HK-2 (cell line): ENCODE measurements at regions not wholly inside any gene's neighbourhood (a gene's known extent, or its start where the extent isn't known, plus 50 kb on each side); places are given as distances from the start of the nearest gene placed in this dataset.
"Not testable (repeated sequence)": the region's sequence is repeated elsewhere in the genome, so short reads cannot be mapped to it uniquely, and the experiment has no call there.

Source experiments
- DNase-seq: peaks from one replicate; pipeline ENCODE4 v3.0.0-alpha.2; 2018; ENCODE audit not compliant: unreplicated experiment

GRCh38 chr10:86579883-86580520 is 58.4 kb upstream of the WAPL start:
- no peak for DNase-seq

GRCh38 chr10:86580521-86580891 is 58.9 kb upstream of the WAPL start:
- no peak for DNase-seq

- no peak for DNase-seq
Observed at GRCh38 chr10:86583983-86584382, 62.4 kb upstream of the WAPL start.

GRCh38 chr10:86585037-86585929 is 63.7 kb upstream of the WAPL start:
- DNase-seq: peak; percentile 74

- DNase-seq: no peak
Observed at GRCh38 chr10:86586516-86586915, 64.9 kb upstream of the WAPL start.

- DNase-seq: not testable (repeated sequence)
Observed at GRCh38 chr10:86588781-86589180, 65.6 kb upstream of the OPN4 start.

- no peak for DNase-seq
Observed at GRCh38 chr10:86591436-86591835, 62.9 kb upstream of the OPN4 start.

GRCh38 chr10:86592413-86592812 is 61.9 kb upstream of the OPN4 start:
- DNase-seq: no peak

GRCh38 chr10:86594535-86594934 is 59.8 kb upstream of the OPN4 start:
- peak; percentile 10 for DNase-seq

GRCh38 chr10:86595496-86595895 is 58.9 kb upstream of the OPN4 start:
- DNase-seq: no peak

- no peak for DNase-seq
Observed at GRCh38 chr10:86596266-86596665, 58.1 kb upstream of the OPN4 start.

GRCh38 chr10:86597306-86597705 is 57.0 kb upstream of the OPN4 start:
- no peak for DNase-seq

- no peak for DNase-seq
Observed at GRCh38 chr10:86598151-86598550, 56.2 kb upstream of the OPN4 start.

GRCh38 chr10:86599041-86599440 is 55.3 kb upstream of the OPN4 start:
- no peak for DNase-seq

GRCh38 chr10:86599729-86600128 is 54.6 kb upstream of the OPN4 start:
- DNase-seq: no peak

- DNase-seq: no peak
Observed at GRCh38 chr10:86600296-86600695, 54.1 kb upstream of the OPN4 start.

- no peak for DNase-seq
Observed at GRCh38 chr10:86601956-86602602, 52.3 kb upstream of the OPN4 start.

- DNase-seq: no peak
Observed at GRCh38 chr10:86603256-86603655, 51.1 kb upstream of the OPN4 start.
